ENCODE measurements at regions not wholly inside any gene's neighbourhood (a gene's known extent, or its start where the extent isn't known, plus 50 kb on each side); places are given as distances from the start of the nearest gene placed in this dataset.

- DNase-seq = no peak
Measured at GRCh38 chr10:9733766-9734165, 1283.9 kb upstream of the CELF2 start.

DNA sequence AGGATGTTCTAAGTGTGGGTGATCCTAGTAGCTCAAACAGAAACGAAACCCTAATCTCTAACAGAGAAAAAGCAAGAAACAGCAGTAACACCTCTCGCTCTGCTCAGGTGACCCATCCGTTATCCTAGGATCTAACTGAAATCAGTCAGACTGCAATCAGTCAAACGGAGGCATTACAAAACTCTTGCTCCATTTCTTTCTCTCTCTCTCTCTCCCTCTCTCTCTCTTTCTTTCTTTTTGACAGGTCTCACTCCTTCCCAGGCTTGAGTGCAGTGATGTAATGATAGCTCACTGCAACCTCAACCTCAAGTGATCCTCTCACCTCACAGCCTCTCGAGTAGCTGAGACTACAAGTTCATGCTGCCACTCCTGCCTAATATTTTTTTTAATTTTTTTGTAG is 1283.5 kb upstream of the CELF2 start:
- no peak for DNase-seq

DNA sequence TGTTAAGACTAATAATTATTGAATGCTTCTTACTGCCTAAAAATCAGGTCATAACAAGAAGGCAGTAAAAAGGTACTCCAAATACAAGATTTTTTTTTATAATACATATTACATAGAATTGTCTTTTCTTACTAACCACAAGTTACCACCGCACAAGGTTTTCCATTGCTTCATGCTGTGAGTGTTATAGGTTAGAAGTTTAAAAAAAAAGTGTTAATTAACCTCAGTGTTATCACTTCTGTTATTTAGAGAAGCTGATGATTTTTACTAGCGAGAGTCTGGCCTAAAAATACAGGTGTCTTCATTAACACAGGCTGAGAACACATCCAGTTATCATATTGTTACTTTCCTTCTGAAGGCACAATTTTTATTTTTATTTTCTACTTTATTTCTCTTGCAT is 1281.9 kb upstream of the CELF2 start:
- DNase-seq = no peak

DNA sequence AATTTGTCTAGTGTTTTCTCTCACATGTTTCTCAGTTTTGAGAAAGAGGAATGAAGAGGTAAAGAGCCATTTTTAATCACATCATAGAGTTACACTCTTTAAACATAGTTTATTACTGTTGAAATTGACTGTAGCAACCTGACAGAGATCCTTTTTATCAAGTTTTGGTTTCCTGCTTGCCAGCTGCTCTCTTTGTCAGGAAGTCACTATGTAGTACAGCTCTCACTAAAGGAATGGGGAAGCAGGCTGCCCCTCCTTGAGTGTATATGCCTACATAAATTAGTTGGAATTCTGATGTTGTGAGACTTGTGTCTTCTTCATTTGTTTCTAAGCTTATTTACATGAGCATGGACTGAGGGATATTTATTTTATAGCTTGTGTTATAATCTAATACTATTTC is 1274.0 kb upstream of the CELF2 start:
- DNase-seq = no peak

GRCh38 chr10:9745158-9745557 is 1272.5 kb upstream of the CELF2 start:
- no peak for DNase-seq

DNA sequence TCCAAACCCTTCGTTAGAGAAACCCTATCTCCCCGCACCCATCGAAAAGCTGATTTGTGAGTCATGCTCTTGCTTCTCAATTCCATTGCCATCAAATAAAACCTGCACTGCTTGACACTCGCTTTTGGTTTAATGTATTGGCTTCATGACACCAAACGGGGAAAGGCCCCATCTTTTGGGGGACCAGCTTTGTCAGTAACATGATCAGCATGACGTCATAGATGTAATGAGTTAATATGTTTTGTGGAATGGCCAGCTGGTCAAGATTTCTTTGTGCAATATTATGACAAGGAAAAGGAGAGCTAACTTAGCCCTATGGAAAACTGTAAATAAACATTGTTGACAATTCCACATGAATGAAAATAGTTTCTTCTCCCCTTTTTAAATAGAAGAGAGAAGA is 1260.5 kb upstream of the CELF2 start:
- no peak for DNase-seq

GRCh38 chr10:9759596-9759995 is 1258.1 kb upstream of the CELF2 start:
- DNase-seq = no peak

DNA sequence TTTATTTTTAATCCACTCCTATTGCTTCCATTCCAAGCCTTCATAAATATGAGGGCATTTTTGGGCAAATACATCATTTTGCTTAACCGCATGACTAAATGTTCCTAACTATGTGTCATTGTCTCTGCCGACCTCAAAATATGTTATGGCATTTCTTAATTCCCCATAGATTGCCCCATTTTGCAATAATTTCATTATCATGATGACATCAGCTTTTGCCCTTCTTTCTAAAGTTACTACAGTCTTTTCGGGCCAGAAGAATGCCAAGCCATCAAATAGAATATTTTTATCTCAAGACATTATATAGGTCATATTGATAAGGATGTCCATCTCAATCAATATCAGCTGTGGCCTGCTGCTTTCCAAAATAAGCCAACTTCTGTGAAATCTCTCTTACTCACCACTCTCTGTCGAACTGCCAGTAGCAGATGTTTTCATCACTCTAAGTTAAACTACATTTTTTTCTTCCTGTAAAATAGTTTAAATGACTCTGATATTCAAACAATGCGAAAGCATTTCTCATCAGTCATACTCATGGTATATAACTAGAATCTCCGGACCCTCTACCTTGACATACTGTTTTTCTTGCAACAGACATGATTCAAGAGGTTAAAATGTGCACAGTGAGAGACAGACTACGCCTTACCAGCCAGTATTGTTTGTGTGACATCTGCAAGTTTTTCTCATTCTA is 1254.6 kb upstream of the CELF2 start:
- DNase-seq = no peak

GRCh38 chr10:9766762-9767161 is 1250.9 kb upstream of the CELF2 start:
- no peak for DNase-seq

DNA sequence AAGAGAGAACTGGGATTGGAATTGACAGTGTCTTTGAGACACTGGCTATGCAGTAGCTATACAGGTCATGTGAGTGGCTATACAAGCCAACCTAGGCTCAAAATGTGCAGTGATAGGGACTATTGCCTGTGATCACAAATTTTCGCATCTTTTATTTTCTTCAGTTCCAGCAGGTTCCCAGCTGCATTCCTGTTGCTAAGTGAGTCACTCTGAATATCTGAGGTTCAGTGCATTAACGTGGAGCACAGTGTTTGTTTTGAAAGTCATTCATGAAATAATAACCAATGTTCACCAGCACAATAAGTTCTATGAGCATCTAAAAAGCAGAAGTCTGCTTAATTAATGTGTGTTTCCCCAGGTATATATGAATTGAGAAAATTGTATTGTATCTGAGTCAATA is 1236.0 kb upstream of the CELF2 start:
- DNase-seq = no peak

DNA sequence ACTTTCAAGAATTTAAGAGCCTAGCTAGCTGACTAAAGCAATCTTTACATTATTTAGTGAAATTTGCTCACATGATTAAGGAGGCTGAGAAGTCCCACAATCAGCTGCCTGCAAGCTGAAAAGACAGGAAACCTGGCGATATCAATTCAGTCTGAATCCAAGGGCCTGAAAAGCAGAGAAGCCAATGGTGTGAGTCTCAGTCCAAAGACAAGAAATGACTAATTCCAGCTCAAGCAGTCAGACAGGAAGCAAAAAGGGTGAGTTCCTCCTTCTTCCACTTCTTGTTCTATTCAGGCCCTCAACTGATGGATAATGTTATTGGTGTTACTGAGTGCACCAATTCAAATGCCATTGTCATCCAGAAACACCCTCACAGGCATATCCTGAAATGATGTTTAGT is 1231.6 kb upstream of the CELF2 start:
- DNase-seq = no peak

GRCh38 chr10:9786576-9786975 is 1231.1 kb upstream of the CELF2 start:
- no peak for DNase-seq

DNA sequence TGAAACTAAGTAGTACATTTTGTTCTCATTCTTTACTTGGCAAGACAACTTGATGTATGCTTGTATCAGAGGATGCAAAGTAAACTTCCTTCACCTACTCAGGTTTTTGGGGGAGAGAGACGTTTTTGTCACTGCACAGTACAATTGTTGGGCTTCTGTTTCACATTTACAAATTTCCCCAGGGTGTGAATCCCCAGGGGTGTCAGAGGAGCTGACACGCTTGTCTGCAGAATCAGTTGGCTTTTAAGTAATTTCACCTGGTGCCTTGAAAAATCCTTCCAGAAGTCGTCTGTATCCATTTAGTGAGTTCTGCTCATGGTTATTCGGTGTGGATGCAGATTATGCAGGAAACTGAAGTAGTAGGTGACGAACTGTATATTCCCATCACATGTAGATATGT is 1227.7 kb upstream of the CELF2 start:
- DNase-seq = no peak

DNA sequence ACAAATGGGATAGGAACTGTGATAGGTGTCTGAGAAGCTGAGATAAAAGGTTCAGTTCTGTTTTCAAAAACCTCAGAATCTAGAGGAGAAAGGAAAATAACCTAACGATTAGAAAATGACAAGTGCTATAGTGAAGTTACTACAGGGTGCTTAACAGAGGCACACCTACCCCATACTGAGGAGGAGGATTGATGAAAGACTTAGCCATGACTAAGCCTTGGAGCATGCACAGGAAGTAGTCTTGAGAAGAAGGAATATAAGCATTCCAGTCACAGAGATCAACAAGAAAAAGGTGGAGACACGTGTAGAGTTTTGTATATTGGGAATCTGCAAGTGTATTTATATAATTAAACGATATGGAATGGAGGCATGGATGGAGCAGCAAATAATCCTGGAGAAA is 1225.5 kb upstream of the CELF2 start:
- DNase-seq = no peak

- no peak for DNase-seq
Measured at GRCh38 chr10:9796564-9796963, 1221.1 kb upstream of the CELF2 start.

GRCh38 chr10:9800011-9800410 is 1217.7 kb upstream of the CELF2 start:
- no peak for DNase-seq

- no peak for DNase-seq
Measured at GRCh38 chr10:9800571-9800970, 1217.1 kb upstream of the CELF2 start.

DNA sequence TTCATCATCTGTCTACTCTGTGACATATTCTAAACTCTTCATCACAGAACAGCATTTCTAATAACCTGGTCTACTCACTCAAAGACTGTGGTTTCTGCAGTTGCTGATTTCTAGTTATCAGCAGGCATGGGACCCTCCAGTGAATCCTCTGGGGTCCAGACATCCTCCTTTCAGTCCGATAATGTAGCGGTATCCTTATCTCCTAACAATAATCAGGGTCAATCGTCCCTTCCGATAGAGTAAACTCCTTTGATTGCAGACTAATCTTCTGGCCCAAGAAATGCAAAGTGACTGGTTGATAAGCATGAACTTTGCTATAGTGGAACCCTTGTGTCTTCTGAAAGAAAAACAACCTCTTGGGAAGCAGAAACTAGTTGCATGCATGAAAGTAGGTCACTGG is 1209.8 kb upstream of the CELF2 start:
- DNase-seq = no peak

DNA sequence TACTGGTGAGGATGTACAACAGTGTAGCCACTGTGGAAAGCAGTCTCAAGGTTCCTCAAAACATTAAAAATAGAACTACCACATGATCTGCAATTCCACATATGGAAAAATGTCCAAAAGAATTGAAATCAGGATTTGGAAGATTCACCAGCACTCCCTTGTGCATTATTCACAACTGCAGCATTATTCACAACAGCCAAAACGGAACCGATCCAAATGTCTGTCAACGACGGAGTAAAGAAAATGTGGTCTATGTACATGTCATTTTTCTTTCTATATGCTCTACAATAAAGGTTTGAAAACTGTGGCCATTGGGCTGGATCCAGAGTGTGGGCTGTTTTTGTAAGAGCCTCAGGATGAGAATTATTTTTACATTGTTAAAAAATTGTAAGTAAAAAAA is 1206.1 kb upstream of the CELF2 start:
- DNase-seq = no peak

- DNase-seq = no peak
Measured at GRCh38 chr10:9814285-9814864, 1203.3 kb upstream of the CELF2 start.

GRCh38 chr10:9819756-9820494 is 1197.7 kb upstream of the CELF2 start:
- no peak for DNase-seq

GRCh38 chr10:9823268-9823930 is 1194.3 kb upstream of the CELF2 start:
- no peak for DNase-seq

DNA sequence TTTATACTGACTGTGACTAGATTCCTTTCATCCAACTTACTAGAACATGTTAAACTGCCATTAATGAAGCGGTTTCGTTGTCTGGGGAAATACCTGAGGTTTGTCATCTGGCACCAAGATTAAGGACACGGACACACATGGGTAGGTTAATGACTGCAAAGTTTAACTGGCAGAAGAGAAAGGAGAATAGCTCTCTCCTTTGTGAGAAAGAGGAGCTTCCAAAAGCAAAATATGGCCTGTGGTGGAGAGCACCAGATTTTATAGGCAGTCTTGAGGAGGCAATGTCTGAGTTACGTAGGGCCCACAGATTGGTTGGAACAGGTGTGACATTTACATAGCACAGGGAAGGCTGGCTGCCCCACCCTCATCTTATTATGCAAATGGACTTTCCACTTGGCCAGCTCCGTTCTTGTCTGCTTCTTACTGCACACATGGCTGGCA is 1193.0 kb upstream of the CELF2 start:
- no peak for DNase-seq

GRCh38 chr10:9825491-9826018 is 1192.1 kb upstream of the CELF2 start:
- DNase-seq = no peak

Measured in stimulated activated CD4-positive, alpha-beta T cell treated with anti-CD3 and anti-CD28 coated beads, Interleukin-2, amount 100 ng/mL, for 24 hours (primary cell).